K562 (cell line): ENCODE measurements at regions not wholly inside any gene's neighbourhood (a gene's known extent, or its start where the extent isn't known, plus 50 kb on each side); places are given as distances from the start of the nearest gene placed in this dataset.

Experiments
- ATAC-seq: fragments of 200-7000 bp; cut with Tn5 transposase; 3 replicates; pipeline ENCODE4 v1.9.1; 2020; ENCODE audit warnings: moderate library complexity
- BruUV-seq: library from RNA; stranded (reverse); fragments of 400-500 nt; replicated peaks from 2 replicates; lab custom pipeline; 2021; lab: Mats Ljungman, UMichigan
- CTCF ChIA-PET: fragments of 300-600 bp; formaldehyde crosslinking; extraction: SDS; loops from one replicate; lab custom pipeline; 2021; ENCODE audit warnings: low intra/inter-chr PET ratio; lab: Yijun Ruan, JAX
- POLR2A ChIA-PET: fragments of 300-600, 350-650 bp; sonication (Branson Sonifier 250); formaldehyde crosslinking; extraction: SDS; loops from one replicate; lab custom pipeline; 2021; ENCODE audit warnings: antibody characterized with exemption, inconsistent platforms; lab: Yijun Ruan, JAX
- DNase-seq, 4 experiments: peaks; one replicate each; pipeline versions ENCODE4 v3.0.0 to v3.0.0-alpha.2; 2011 to 2018; ENCODE audit warnings: low spot score in 3 of 4, mixed read lengths in 3 of 4; ENCODE audit errors: extremely low read depth in 1 of 4
- FAIRE-seq: peaks from 2 replicates; lab custom pipeline; 2011; peaks lifted over from hg19 to GRCh38; lab: Jason Lieb, UNC
- H2AFZ ChIP-seq: 2 replicates; pipeline ENCODE4 v1.6.0; 2011; ENCODE audit warnings: low read depth, low read length, control low read depth, inconsistent platforms
- H3K27ac ChIP-seq: fragments of 200-600 bp; 3 replicates; pipeline ENCODE4 v1.8.0; 2011; ENCODE audit warnings: low read depth, mild to moderate bottlenecking, control low read depth, inconsistent platforms, low read length, moderate library complexity, mixed read lengths; ENCODE audit errors: extremely low read depth
- H3K27me3 ChIP-seq, 2 experiments: fragments of 300-600 bp in 1 of 2; 2 replicates in 1 of 2; 3 replicates in 1 of 2; pipeline versions ENCODE4 v1.6.0 to v1.8.0; 2011; ENCODE audit warnings: inconsistent platforms in 2 of 2, low read length in 2 of 2, mild to moderate bottlenecking in 1 of 2, mixed read lengths in 1 of 2, moderate library complexity in 1 of 2; ENCODE audit not compliant: control insufficient read depth in 2 of 2, insufficient read depth in 2 of 2
- H3K36me3 ChIP-seq: fragments of 300-600 bp; 3 replicates; pipeline ENCODE4 v1.8.0; 2011; ENCODE audit warnings: mild to moderate bottlenecking, low read length, inconsistent platforms; ENCODE audit not compliant: control insufficient read depth, insufficient read depth
- H3K4me1 ChIP-seq, 2 experiments: fragments of 200-600 bp in 1 of 2; replicated peaks in 1 of 2; 2 replicates in 1 of 2; 3 replicates in 1 of 2; pipeline versions ENCODE4 v1.5.1 to v1.8.0; 2011; ENCODE audit warnings: inconsistent platforms in 2 of 2, low read length in 2 of 2, mild to moderate bottlenecking in 1 of 2, mixed read lengths in 1 of 2, moderate library complexity in 1 of 2; ENCODE audit not compliant: control insufficient read depth in 2 of 2, insufficient read depth in 2 of 2
- H3K4me2 ChIP-seq: 2 replicates; pipeline ENCODE4 v1.6.1; 2011; ENCODE audit warnings: low read length, control low read depth, inconsistent platforms, mixed read lengths; ENCODE audit not compliant: insufficient read depth
- H3K4me3 ChIP-seq: fragments of 200-600 bp; sonication (generic), shearing (Covaris generic); 2 replicates; pipeline ENCODE4 v1.5.1; 2016; ENCODE audit warnings: control low read depth, inconsistent platforms
- H3K79me2 ChIP-seq: fragments of 200-600 bp; 3 replicates; pipeline ENCODE4 v1.8.0; 2011; ENCODE audit warnings: low read length, inconsistent platforms; ENCODE audit not compliant: control insufficient read depth, insufficient read depth
- H3K9ac ChIP-seq, 2 experiments: 2 replicates each; pipeline versions ENCODE4 v1.6.0 to v1.6.1; 2011; ENCODE audit warnings: low read depth in 2 of 2, low read length in 2 of 2, control low read depth in 1 of 2, inconsistent platforms in 1 of 2, mild to moderate bottlenecking in 1 of 2, mixed read lengths in 1 of 2; ENCODE audit not compliant: insufficient read depth in 1 of 2
- H3K9me1 ChIP-seq: one replicate; pipeline ENCODE4 v1.6.0; 2011; ENCODE audit warnings: inconsistent platforms, mild to moderate bottlenecking, low read length, moderate library complexity; ENCODE audit not compliant: control insufficient read depth, insufficient read depth
- H3K9me3 ChIP-seq: replicated peaks from 2 replicates; pipeline ENCODE4 v1.5.1; 2011; ENCODE audit warnings: low read depth, low read length, inconsistent platforms; ENCODE audit not compliant: control insufficient read depth, insufficient read depth
- H4K20me1 ChIP-seq: replicated peaks from 2 replicates; pipeline ENCODE4 v1.6.1; 2011; ENCODE audit warnings: low read length, inconsistent platforms, mixed read lengths; ENCODE audit not compliant: control insufficient read depth, insufficient read depth
- BCOR ChIP-seq: fragments of 450-650 bp; IDR thresholded peaks from 2 replicates; pipeline ENCODE4 v1.6.1; 2016
- CBX8 ChIP-seq: fragments of 200-600 bp; sonication (generic); IDR thresholded peaks from 2 replicates; pipeline ENCODE4 v1.6.1; 2012; ENCODE audit warnings: borderline replicate concordance, mixed run types, low read depth, mild to moderate bottlenecking, moderate library complexity, mixed read lengths, low read length, control low read depth, inconsistent platforms; ENCODE audit not compliant: poor library complexity, severe bottlenecking; ENCODE audit errors: extremely low read depth
- CHD1 ChIP-seq: fragments of 200-600 bp; sonication (generic); IDR thresholded peaks from one replicate; pipeline ENCODE4 v1.6.1; 2012; ENCODE audit warnings: mild to moderate bottlenecking, moderate library complexity, low read length, inconsistent platforms
- ERF ChIP-seq: fragments of 450-650 bp; formaldehyde crosslinking; IDR thresholded peaks from 2 replicates; pipeline ENCODE4 v1.4.0; 2020; ENCODE audit warnings: mild to moderate bottlenecking, mixed read lengths
- EZH2 ChIP-seq: IDR thresholded peaks from 2 replicates; pipeline ENCODE4 v1.6.1; 2012; ENCODE audit warnings: low read depth, mild to moderate bottlenecking, inconsistent platforms, low read length, borderline replicate concordance
- ILK ChIP-seq: fragments of 450-650 bp; IDR thresholded peaks from 2 replicates; pipeline ENCODE4 v1.6.1; 2016; ENCODE audit warnings: missing genetic modification characterization, low read depth, mild to moderate bottlenecking, missing compliant biosample characterization, moderate library complexity, borderline replicate concordance
- NBN ChIP-seq: fragments of 450-650 bp; IDR thresholded peaks from 2 replicates; pipeline ENCODE4 v1.6.1; 2016; ENCODE audit warnings: low read depth, mild to moderate bottlenecking
- PHF8 ChIP-seq: fragments of 200-600 bp; sonication (generic); IDR thresholded peaks from 2 replicates; pipeline ENCODE4 v1.6.1; 2012; ENCODE audit warnings: mixed run types, mild to moderate bottlenecking, inconsistent platforms, low read length, moderate library complexity, borderline replicate concordance
- POLR2A ChIP-seq: fragments of 450-650 bp; conservative IDR thresholded peaks from 2 replicates; pipeline ENCODE4 v1.6.1; 2016
- ZFX ChIP-seq: sonication (generic); formaldehyde crosslinking; IDR thresholded peaks from 2 replicates; pipeline ENCODE4 v1.8.0; 2022; ENCODE audit warnings: mild to moderate bottlenecking, missing genetic modification reagents, moderate library complexity
- ZNF143 ChIP-seq: sonication (generic); formaldehyde crosslinking; IDR thresholded peaks from 2 replicates; pipeline ENCODE4 v1.9.0; 2022; ENCODE audit warnings: mild to moderate bottlenecking, missing genetic modification reagents
- ZNF384 ChIP-seq: IDR thresholded peaks from 2 replicates; pipeline ENCODE4 v1.6.1; 2012; ENCODE audit warnings: low read depth, low read length, improper control_type of control experiment
- WGBS: fragments of 100-300 bp; shearing (Covaris generic); methylation state at CpG from one replicate; pipeline ENCODE4 v1.1.6; 2016; ENCODE audit warnings: low coverage, mixed read lengths; ENCODE audit not compliant: insufficient coverage; ENCODE audit errors: missing lambda C conversion rate; 5-methylcytosine and 5-hydroxymethylcytosine counted together
- in situ Hi-C: fragments of 300-500 bp; cut with MboI; formaldehyde crosslinking; loops from 4 replicates; pipeline ENCODE4 v1.15.0; 2018; ENCODE audit warnings: inconsistent platforms, mixed read lengths
- intact Hi-C: fragments of 100-400 bp; cut with micrococcal nuclease; formaldehyde crosslinking; loops from 2 replicates; pipeline ENCODE4 v1.14.2; 2022
- TF ChIP-seq, protein P1 (sequence below), 2 experiments: IDR thresholded peaks; 2 replicates each; pipeline ENCODE4 v1.6.1; 2011; ENCODE audit warnings: borderline replicate concordance in 1 of 2, control low read depth in 1 of 2, low read depth in 1 of 2, low read length in 1 of 2, mild to moderate bottlenecking in 1 of 2, mixed read lengths in 1 of 2, moderate library complexity in 1 of 2; ENCODE audit not compliant: insufficient read depth in 1 of 2, insufficient read length in 1 of 2, poor library complexity in 1 of 2, severe bottlenecking in 1 of 2; ENCODE audit errors: extremely low read depth in 1 of 2
- TF ChIP-seq, protein P2 (sequence below): fragments of 250-450 bp; sonication (Bioruptor Pico); IDR thresholded peaks from 2 replicates; pipeline ENCODE4 v1.5.0; 2020; ENCODE audit warnings: mild to moderate bottlenecking
- TF ChIP-seq, protein P3 (sequence below), 3 experiments: fragments of 200-800 bp in 1 of 3; fragments of 250-450 bp in 1 of 3; fragments of 450-650 bp in 1 of 3; sonication (Bioruptor Pico) in 1 of 3; sonication (Bioruptor generic) in 1 of 3; formaldehyde crosslinking in 1 of 3; IDR thresholded peaks; 2 replicates each; pipeline versions ENCODE4 v1.6.1 to v1.8.0; 2016 to 2022; ENCODE audit warnings: mild to moderate bottlenecking in 2 of 3, missing genetic modification characterization in 2 of 3, missing compliant biosample characterization in 1 of 3, moderate library complexity in 1 of 3

DNA sequence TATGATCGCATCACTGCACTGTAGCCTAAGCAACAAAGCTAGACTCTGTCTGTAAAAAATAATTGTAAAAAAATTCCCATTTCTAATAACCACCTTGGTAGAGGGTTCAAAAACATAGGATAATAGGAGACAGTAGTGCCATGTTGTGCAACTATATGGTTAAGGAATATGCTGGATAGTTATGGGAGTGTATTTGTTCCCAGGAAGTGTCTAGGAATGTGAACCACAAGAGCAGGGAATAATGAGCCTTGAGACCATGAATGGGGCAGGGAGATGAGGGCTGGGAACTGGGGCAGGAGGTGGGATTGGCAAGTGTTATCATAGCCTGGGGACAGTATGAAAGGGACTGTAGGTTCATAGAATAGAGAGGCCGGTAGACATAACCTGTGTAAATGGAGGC, 50.4 kb downstream of the RUSC2 start:
- H3K9me3 ChIP-seq: no peaks in the 10 kb centered on the region
- DNase-seq: no peak
- no peaks in the 10 kb centered on the region for H3K27me3 ChIP-seq
- 93% methylated on average over 2 of the region's 2 CpGs for WGBS
- peaks cover 0 to 5% of the 10 kb centered on the region in 2 experiments; a peak in 2 of 5 replicates for H3K4me1 ChIP-seq
- no peak overlapping the region for H2AFZ ChIP-seq
- no peak overlapping the region for H3K9ac ChIP-seq
- FAIRE-seq: no peak
- 0 out of 2 replicates have a peak, but pooled peaks cover 6% of the 10 kb centered on the region for H4K20me1 ChIP-seq
- POLR2A ChIA-PET: no interaction called here
- peaks cover 2% of the 10 kb centered on the region for H3K9me1 ChIP-seq
- H3K4me2 ChIP-seq: no peak overlapping the region
- TF ChIP-seq EZH2 (no peak), ERF (CRISPR knock-in tag) (no peak), POLR2A (no peak), CBX8 (no peak), PHF8 (no peak), CHD1 (no peak), ILK (tag) (no peak), ZFX (no peak), ZNF143 (CRISPR knock-in tag) (no peak), BCOR (no peak), NBN (no peak), ZNF384 (no peak)
- TF ChIP-seq, protein P1, sequence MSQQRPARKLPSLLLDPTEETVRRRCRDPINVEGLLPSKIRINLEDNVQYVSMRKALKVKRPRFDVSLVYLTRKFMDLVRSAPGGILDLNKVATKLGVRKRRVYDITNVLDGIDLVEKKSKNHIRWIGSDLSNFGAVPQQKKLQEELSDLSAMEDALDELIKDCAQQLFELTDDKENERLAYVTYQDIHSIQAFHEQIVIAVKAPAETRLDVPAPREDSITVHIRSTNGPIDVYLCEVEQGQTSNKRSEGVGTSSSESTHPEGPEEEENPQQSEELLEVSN (IDR thresholded peaks at IDR 0.05; ENCODE audit: borderline replicate concordance in 1 of 2, extremely low read depth in 1 of 2, insufficient read depth in 1 of 2, insufficient read length in 1 of 2, low read depth in 1 of 2, low read length in 1 of 2, poor library complexity in 1 of 2, severe bottlenecking in 1 of 2): no peak
- TF ChIP-seq, protein P2, sequence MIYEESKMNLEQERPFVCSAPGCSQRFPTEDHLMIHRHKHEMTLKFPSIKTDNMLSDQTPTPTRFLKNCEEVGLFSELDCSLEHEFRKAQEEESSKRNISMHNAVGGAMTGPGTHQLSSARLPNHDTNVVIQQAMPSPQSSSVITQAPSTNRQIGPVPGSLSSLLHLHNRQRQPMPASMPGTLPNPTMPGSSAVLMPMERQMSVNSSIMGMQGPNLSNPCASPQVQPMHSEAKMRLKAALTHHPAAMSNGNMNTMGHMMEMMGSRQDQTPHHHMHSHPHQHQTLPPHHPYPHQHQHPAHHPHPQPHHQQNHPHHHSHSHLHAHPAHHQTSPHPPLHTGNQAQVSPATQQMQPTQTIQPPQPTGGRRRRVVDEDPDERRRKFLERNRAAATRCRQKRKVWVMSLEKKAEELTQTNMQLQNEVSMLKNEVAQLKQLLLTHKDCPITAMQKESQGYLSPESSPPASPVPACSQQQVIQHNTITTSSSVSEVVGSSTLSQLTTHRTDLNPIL (CRISPR knock-in tag): no peak
- TF ChIP-seq, protein P3, sequence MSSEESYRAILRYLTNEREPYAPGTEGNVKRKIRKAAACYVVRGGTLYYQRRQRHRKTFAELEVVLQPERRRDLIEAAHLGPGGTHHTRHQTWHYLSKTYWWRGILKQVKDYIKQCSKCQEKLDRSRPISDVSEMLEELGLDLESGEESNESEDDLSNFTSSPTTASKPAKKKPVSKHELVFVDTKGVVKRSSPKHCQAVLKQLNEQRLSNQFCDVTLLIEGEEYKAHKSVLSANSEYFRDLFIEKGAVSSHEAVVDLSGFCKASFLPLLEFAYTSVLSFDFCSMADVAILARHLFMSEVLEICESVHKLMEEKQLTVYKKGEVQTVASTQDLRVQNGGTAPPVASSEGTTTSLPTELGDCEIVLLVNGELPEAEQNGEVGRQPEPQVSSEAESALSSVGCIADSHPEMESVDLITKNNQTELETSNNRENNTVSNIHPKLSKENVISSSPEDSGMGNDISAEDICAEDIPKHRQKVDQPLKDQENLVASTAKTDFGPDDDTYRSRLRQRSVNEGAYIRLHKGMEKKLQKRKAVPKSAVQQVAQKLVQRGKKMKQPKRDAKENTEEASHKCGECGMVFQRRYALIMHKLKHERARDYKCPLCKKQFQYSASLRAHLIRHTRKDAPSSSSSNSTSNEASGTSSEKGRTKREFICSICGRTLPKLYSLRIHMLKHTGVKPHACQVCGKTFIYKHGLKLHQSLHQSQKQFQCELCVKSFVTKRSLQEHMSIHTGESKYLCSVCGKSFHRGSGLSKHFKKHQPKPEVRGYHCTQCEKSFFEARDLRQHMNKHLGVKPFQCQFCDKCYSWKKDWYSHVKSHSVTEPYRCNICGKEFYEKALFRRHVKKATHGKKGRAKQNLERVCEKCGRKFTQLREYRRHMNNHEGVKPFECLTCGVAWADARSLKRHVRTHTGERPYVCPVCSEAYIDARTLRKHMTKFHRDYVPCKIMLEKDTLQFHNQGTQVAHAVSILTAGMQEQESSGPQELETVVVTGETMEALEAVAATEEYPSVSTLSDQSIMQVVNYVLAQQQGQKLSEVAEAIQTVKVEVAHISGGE (CRISPR knock-in tag; IDR thresholded peaks at IDR 0.05): no peak
- TF ChIP-seq, all 486 proteins: peak for 0
- no TSS peak for BruUV-seq
- Histone ChIP-seq H3K79me2 (no peaks in the 10 kb centered on the region; the same call in 2 of the 3 replicates), H3K36me3 (no peaks in the 10 kb centered on the region), H3K4me3 (no peak overlapping the region), H3K27ac (no peak overlapping the region)
- intact Hi-C loops: no loop called here
- no peak for ATAC-seq
- CTCF ChIA-PET: no interaction called here
- in situ Hi-C loops: no loop called here
